ENCODE measurements at regions not wholly inside any gene's neighbourhood (a gene's known extent, or its start where the extent isn't known, plus 50 kb on each side); places are given as distances from the start of the nearest gene placed in this dataset.

- BruUV-seq (replicated peaks), result no TSS peak
- DNase-seq (ENCODE audit: low read depth, low spot score) (no peak), ATAC-seq (no peak)
- H3K27me3 ChIP-seq (ENCODE audit: control insufficient read depth, insufficient read depth, low read length), result no peaks in the 10 kb centered on the region
- H3K4me1 ChIP-seq (ENCODE audit: control insufficient read depth, insufficient read depth, low read length), result no peaks in the 10 kb centered on the region
- in situ Hi-C loops (cut with HindIII; ENCODE audit: low pct_unique_long_range_greater_than_20kb, low sequenced_read_pairs) (no loop called here), intact Hi-C loops (cut with micrococcal nuclease; ENCODE audit: unreplicated experiment) (no loop called here)
- no peaks in the 10 kb centered on the region for H3K36me3 ChIP-seq (ENCODE audit: control insufficient read depth, insufficient read depth, low read length)
- ChIA-PET CTCF (no interaction called here), POLR2A (no interaction called here)
- no peak overlapping the region for H3K27ac ChIP-seq (ENCODE audit: low read length)
- TF ChIP-seq TCF7L2 (IDR thresholded peaks at IDR 0.05; ENCODE audit: low read depth, low read length) (no peak), CTCF (IDR thresholded peaks at IDR 0.05) (no peak), SIN3A (IDR thresholded peaks at IDR 0.05; ENCODE audit: borderline replicate concordance, insufficient read depth, low read depth, low read length) (no peak), POLR2AphosphoS5 (IDR thresholded peaks at IDR 0.05; ENCODE audit: low read depth, low read length) (no peak), REST (IDR thresholded peaks at IDR 0.05; ENCODE audit: insufficient read depth in 1 of 2, low read depth in 2 of 2, low read length in 1 of 2) (no peak)
- H3K9me3 ChIP-seq (ENCODE audit: control insufficient read depth, insufficient read depth, low read depth, low read length), result no peaks in the 10 kb centered on the region
- H3K4me3 ChIP-seq (ENCODE audit: low read depth in 2 of 2, low read length in 2 of 2), result no peak overlapping the region
Observed at GRCh38 chr4:26101011-26101410, 187.0 kb downstream of the SMIM20 start.

- CTCF ChIA-PET, result no interaction called here
- Histone ChIP-seq H3K9me3 (ENCODE audit: control insufficient read depth, insufficient read depth, low read depth, low read length) (no peaks in the 10 kb centered on the region), H3K4me1 (ENCODE audit: control insufficient read depth, insufficient read depth, low read length) (no peaks in the 10 kb centered on the region), H3K27me3 (ENCODE audit: control insufficient read depth, insufficient read depth, low read length) (no peaks in the 10 kb centered on the region), H3K36me3 (ENCODE audit: control insufficient read depth, insufficient read depth, low read length) (no peaks in the 10 kb centered on the region), H3K27ac (ENCODE audit: low read length) (no peak overlapping the region), H3K4me3 (ENCODE audit: low read depth in 2 of 2, low read length in 2 of 2) (no peak overlapping the region)
- ATAC-seq (no peak), DNase-seq (ENCODE audit: low read depth, low spot score) (no peak)
- intact Hi-C loops (cut with micrococcal nuclease; ENCODE audit: unreplicated experiment), result no loop called here
- TF ChIP-seq REST (IDR thresholded peaks at IDR 0.05; ENCODE audit: insufficient read depth in 1 of 2, low read depth in 2 of 2, low read length in 1 of 2), result no peak
- TF ChIP-seq SIN3A (IDR thresholded peaks at IDR 0.05; ENCODE audit: borderline replicate concordance, insufficient read depth, low read depth, low read length), result no peak
- no peak for TF ChIP-seq CTCF (IDR thresholded peaks at IDR 0.05)
- no peak for TF ChIP-seq POLR2AphosphoS5 (IDR thresholded peaks at IDR 0.05; ENCODE audit: low read depth, low read length)
- no peak for TF ChIP-seq TCF7L2 (IDR thresholded peaks at IDR 0.05; ENCODE audit: low read depth, low read length)
- POLR2A ChIA-PET, result no interaction called here
- in situ Hi-C loops (cut with HindIII; ENCODE audit: low pct_unique_long_range_greater_than_20kb, low sequenced_read_pairs), result no loop called here
- BruUV-seq (replicated peaks), result no TSS peak
Observed at GRCh38 chr4:26104056-26104685, 190.2 kb downstream of the SMIM20 start.

All from Panc1 (cell line).